SK-N-SH (cell line): ENCODE measurements at regions not wholly inside any gene's neighbourhood (a gene's known extent, or its start where the extent isn't known, plus 50 kb on each side); places are given as distances from the start of the nearest gene placed in this dataset.

Experiments
- CTCF ChIA-PET: fragments of 300-600, 350-600 bp; formaldehyde crosslinking; extraction: SDS; loops from one replicate; lab custom pipeline; 2021; lab: Yijun Ruan, JAX
- POLR2A ChIA-PET: fragments of 350-600 bp; sonication (Branson Sonifier 250); formaldehyde crosslinking; extraction: SDS; loops from one replicate; lab custom pipeline; 2020; ENCODE audit warnings: antibody characterized with exemption, inconsistent platforms; lab: Yijun Ruan, JAX
- DNase-seq: peaks from one replicate; pipeline ENCODE4 v3.0.0; 2012
- H2AFZ ChIP-seq: fragments of 200-600 bp; sonication (generic); 2 replicates; pipeline ENCODE4 v1.8.1; 2016; ENCODE audit warnings: antibody characterized with exemption, mild to moderate bottlenecking, low read depth
- H3F3A ChIP-seq: fragments of 200-600 bp; sonication (generic); replicated peaks from 2 replicates; pipeline ENCODE3; 2016; ENCODE audit warnings: antibody characterized with exemption, mild to moderate bottlenecking; ENCODE audit not compliant: insufficient read depth
- H3K27ac ChIP-seq, 2 experiments: fragments of 200-500 bp in 1 of 2; fragments of 200-600 bp in 1 of 2; sonication (Bioruptor generic) in 1 of 2; sonication (generic), shearing (Covaris generic) in 1 of 2; 2 replicates each; pipeline versions ENCODE4 v1.5.1 to v1.6.1; 2014 to 2016; ENCODE audit warnings: low read depth in 2 of 2, inconsistent platforms in 1 of 2, low read length in 1 of 2, mild to moderate bottlenecking in 1 of 2, mixed read lengths in 1 of 2
- H3K27me3 ChIP-seq: fragments of 200-600 bp; sonication (generic), shearing (Covaris generic); 2 replicates; pipeline ENCODE4 v1.6.1; 2016; ENCODE audit warnings: mixed run types; ENCODE audit not compliant: insufficient read depth
- H3K36me3 ChIP-seq, 2 experiments: fragments of 200-500 bp in 1 of 2; fragments of 200-600 bp in 1 of 2; sonication (Bioruptor generic) in 1 of 2; sonication (generic) in 1 of 2; replicated peaks in 1 of 2; 2 replicates each; pipeline versions ENCODE3 to v1.5.1; 2014 to 2016; ENCODE audit warnings: low read length in 1 of 2, mild to moderate bottlenecking in 1 of 2; ENCODE audit not compliant: insufficient read depth in 2 of 2, control insufficient read depth in 1 of 2
- H3K4me1 ChIP-seq, 2 experiments: fragments of 200-500 bp in 1 of 2; fragments of 200-600 bp in 1 of 2; sonication (Bioruptor generic) in 1 of 2; sonication (generic), shearing (Covaris generic) in 1 of 2; 2 replicates each; pipeline versions ENCODE4 v1.5.1 to v1.6.1; 2014 to 2016; ENCODE audit warnings: low read depth in 1 of 2, low read length in 1 of 2, mixed run types in 1 of 2; ENCODE audit not compliant: insufficient read depth in 2 of 2, control insufficient read depth in 1 of 2
- H3K4me2 ChIP-seq: fragments of 200-600 bp; sonication (generic), shearing (Covaris generic); 2 replicates; pipeline ENCODE4 v1.6.1; 2017; ENCODE audit warnings: mixed run types
- H3K4me3 ChIP-seq, 2 experiments: fragments of 200-500 bp in 1 of 2; fragments of 200-600 bp in 1 of 2; sonication (Bioruptor generic) in 1 of 2; sonication (generic), shearing (Covaris generic) in 1 of 2; 2 replicates each; pipeline versions ENCODE4 v1.5.1 to v1.8.1; 2014 to 2016; ENCODE audit warnings: low read depth in 2 of 2, inconsistent platforms in 1 of 2, low read length in 1 of 2, mild to moderate bottlenecking in 1 of 2, mixed read lengths in 1 of 2, moderate library complexity in 1 of 2
- H3K79me2 ChIP-seq: fragments of 200-600 bp; sonication (generic); 2 replicates; pipeline ENCODE4 v1.8.1; 2017; ENCODE audit warnings: mild to moderate bottlenecking; ENCODE audit not compliant: insufficient read depth
- H3K9ac ChIP-seq: fragments of 200-600 bp; sonication (generic); 2 replicates; pipeline ENCODE4 v1.6.1; 2017; ENCODE audit warnings: mixed run types
- H3K9me2 ChIP-seq: fragments of 200-600 bp; sonication (generic); 2 replicates; pipeline ENCODE4 v1.6.1; 2017; ENCODE audit warnings: mixed run types
- H3K9me3 ChIP-seq: fragments of 200-600 bp; sonication (generic); 2 replicates; pipeline ENCODE4 v1.6.1; 2017; ENCODE audit warnings: mixed run types, mild to moderate bottlenecking, moderate library complexity
- H4K20me1 ChIP-seq: fragments of 200-600 bp; sonication (generic); 2 replicates; pipeline ENCODE4 v1.6.1; 2017; ENCODE audit warnings: mild to moderate bottlenecking, mixed run types; ENCODE audit not compliant: insufficient read depth
- CHD2 ChIP-seq: fragments of 150-350 bp; IDR thresholded peaks from 2 replicates; pipeline ENCODE4 v1.6.1; 2018; ENCODE audit warnings: low read length; ENCODE audit not compliant: partially characterized antibody
- ELF1 ChIP-seq: IDR thresholded peaks from 2 replicates; pipeline ENCODE4 v1.4.0; 2012
- EP300 ChIP-seq, 2 experiments: IDR thresholded peaks; 2 replicates each; pipeline versions ENCODE4 v1.4.0 to v1.6.1; 2012; ENCODE audit warnings: borderline replicate concordance in 1 of 2, low read depth in 1 of 2, low read length in 1 of 2
- EZH2phosphoT487 ChIP-seq: fragments of 200-600 bp; sonication (generic); IDR thresholded peaks from 2 replicates; pipeline ENCODE4 v1.6.1; 2017; ENCODE audit warnings: low read depth, mixed run types, mild to moderate bottlenecking, antibody characterized with exemption, moderate library complexity, borderline replicate concordance
- FOSL2 ChIP-seq: IDR thresholded peaks from 2 replicates; pipeline ENCODE4 v1.4.0; 2012; ENCODE audit warnings: low read depth, mild to moderate bottlenecking, moderate library complexity, borderline replicate concordance
- FOXJ3 ChIP-seq: sonication (generic); formaldehyde crosslinking; IDR thresholded peaks from 2 replicates; pipeline ENCODE4 v1.5.1; 2020; ENCODE audit warnings: mild to moderate bottlenecking, missing genetic modification reagents
- FOXM1 ChIP-seq: IDR thresholded peaks from 2 replicates; pipeline ENCODE4 v1.4.0; 2012; ENCODE audit warnings: low read depth, mild to moderate bottlenecking
- JUND ChIP-seq: IDR thresholded peaks from 2 replicates; pipeline ENCODE4 v1.4.0; 2012
- MAX ChIP-seq: IDR thresholded peaks from 2 replicates; pipeline ENCODE4 v1.4.0; 2012; ENCODE audit warnings: low read depth
- NFIC ChIP-seq: IDR thresholded peaks from 2 replicates; pipeline ENCODE4 v1.4.0; 2012; ENCODE audit warnings: borderline replicate concordance
- NRF1 ChIP-seq: IDR thresholded peaks from 2 replicates; pipeline ENCODE4 v1.6.1; 2012; ENCODE audit warnings: low read depth, mild to moderate bottlenecking, low read length
- RFX5 ChIP-seq: IDR thresholded peaks from 2 replicates; pipeline ENCODE4 v1.6.1; 2012; ENCODE audit warnings: mild to moderate bottlenecking, improper control_type of control experiment, low read length
- SIN3A ChIP-seq: IDR thresholded peaks from 2 replicates; pipeline ENCODE4 v1.6.1; 2012; ENCODE audit warnings: low read depth, mild to moderate bottlenecking, low read length, moderate library complexity, borderline replicate concordance
- SMC3 ChIP-seq: IDR thresholded peaks from 2 replicates; pipeline ENCODE4 v1.6.1; 2012; ENCODE audit warnings: low read depth, low read length, improper control_type of control experiment
- TAF1 ChIP-seq: IDR thresholded peaks from 2 replicates; pipeline ENCODE4 v1.6.1; 2012; ENCODE audit warnings: low read depth, mild to moderate bottlenecking, low read length, moderate library complexity, borderline replicate concordance
- USF2 ChIP-seq: fragments of 150-350 bp; IDR thresholded peaks from 2 replicates; pipeline ENCODE4 v1.6.1; 2017; ENCODE audit warnings: antibody characterized with exemption, low read length, low read depth, borderline replicate concordance
- WGBS: methylation state at CpG from one replicate; pipeline ENCODE4 v1.1.6; 2017; ENCODE audit warnings: low lambda C conversion rate; 5-methylcytosine and 5-hydroxymethylcytosine counted together
- TF ChIP-seq, protein P1 (sequence below): fragments of 200-600 bp; sonication (generic); IDR thresholded peaks from 2 replicates; pipeline ENCODE4 v1.6.1; 2017; ENCODE audit warnings: antibody characterized with exemption, mild to moderate bottlenecking, moderate library complexity

DNA sequence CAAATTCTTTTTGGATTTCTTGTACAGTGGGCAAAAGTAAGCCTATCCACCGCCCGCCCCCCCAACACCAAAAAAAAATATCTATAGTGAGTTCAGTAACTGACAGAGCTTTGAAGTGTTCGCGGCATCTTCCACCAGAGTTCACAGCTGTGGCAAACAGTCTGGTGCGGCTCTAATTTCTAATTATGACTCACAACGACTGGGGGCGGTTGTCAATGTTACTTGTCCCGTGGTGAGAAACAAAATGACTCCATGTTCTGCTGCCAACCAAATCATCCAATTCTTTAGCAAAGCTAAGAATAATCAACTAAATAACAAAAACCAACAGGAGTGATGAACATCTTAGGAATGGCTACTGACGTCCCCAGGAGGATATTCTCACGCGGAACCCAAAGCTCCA, 392.5 kb upstream of the SALL3 start:
- no peak overlapping the region for H2AFZ ChIP-seq

GRCh38 chr18:78587626-78588600, 391.7 kb upstream of the SALL3 start:
- Histone ChIP-seq H3K9me2 (no peaks in the 10 kb centered on the region), H3K4me3 (no peak overlapping the region), H4K20me1 (no peaks in the 10 kb centered on the region), H3F3A (no peaks in the 10 kb centered on the region), H3K27ac (no peak overlapping the region), H2AFZ (no peak overlapping the region), H3K4me2 (no peak overlapping the region), H3K4me1 (no peaks in the 10 kb centered on the region), H3K36me3 (no peaks in the 10 kb centered on the region), H3K9ac (no peak overlapping the region), H3K79me2 (no peaks in the 10 kb centered on the region), H3K27me3 (peaks cover 6% of the 10 kb centered on the region), H3K9me3 (no peaks in the 10 kb centered on the region)
- WGBS = 6% methylated on average over 21 of the region's 24 CpGs
- TF ChIP-seq RFX5 = no peak
- no peak for TF ChIP-seq USF2
- TF ChIP-seq FOSL2 = no peak
- TF ChIP-seq FOXM1 = no peak
- no peak for TF ChIP-seq NRF1
- TF ChIP-seq, protein P1, sequence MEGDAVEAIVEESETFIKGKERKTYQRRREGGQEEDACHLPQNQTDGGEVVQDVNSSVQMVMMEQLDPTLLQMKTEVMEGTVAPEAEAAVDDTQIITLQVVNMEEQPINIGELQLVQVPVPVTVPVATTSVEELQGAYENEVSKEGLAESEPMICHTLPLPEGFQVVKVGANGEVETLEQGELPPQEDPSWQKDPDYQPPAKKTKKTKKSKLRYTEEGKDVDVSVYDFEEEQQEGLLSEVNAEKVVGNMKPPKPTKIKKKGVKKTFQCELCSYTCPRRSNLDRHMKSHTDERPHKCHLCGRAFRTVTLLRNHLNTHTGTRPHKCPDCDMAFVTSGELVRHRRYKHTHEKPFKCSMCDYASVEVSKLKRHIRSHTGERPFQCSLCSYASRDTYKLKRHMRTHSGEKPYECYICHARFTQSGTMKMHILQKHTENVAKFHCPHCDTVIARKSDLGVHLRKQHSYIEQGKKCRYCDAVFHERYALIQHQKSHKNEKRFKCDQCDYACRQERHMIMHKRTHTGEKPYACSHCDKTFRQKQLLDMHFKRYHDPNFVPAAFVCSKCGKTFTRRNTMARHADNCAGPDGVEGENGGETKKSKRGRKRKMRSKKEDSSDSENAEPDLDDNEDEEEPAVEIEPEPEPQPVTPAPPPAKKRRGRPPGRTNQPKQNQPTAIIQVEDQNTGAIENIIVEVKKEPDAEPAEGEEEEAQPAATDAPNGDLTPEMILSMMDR = no peak
- TF ChIP-seq NFIC = no peak
- no peak for TF ChIP-seq TAF1
- no peak for TF ChIP-seq SIN3A
- TF ChIP-seq FOXJ3 = no peak
- no peak for TF ChIP-seq SMC3
- no peak for TF ChIP-seq EZH2phosphoT487
- no peak for TF ChIP-seq CHD2
- TF ChIP-seq JUND = no peak
- TF ChIP-seq ELF1 = no peak
- ChIA-PET POLR2A (no interaction called here), CTCF (no interaction called here)
- DNase-seq = no peak

More for the DNA sequence above, 392.5 kb upstream of the SALL3 start:
- Histone ChIP-seq H3K36me3 (no peaks in the 10 kb centered on the region), H3K4me1 (no peaks in the 10 kb centered on the region), H3K27ac (no peak overlapping the region), H4K20me1 (no peaks in the 10 kb centered on the region), H3K79me2 (no peaks in the 10 kb centered on the region), H3F3A (no peaks in the 10 kb centered on the region), H3K9me3 (no peaks in the 10 kb centered on the region), H3K4me3 (no peak overlapping the region), H3K9ac (no peak overlapping the region), H3K9me2 (no peaks in the 10 kb centered on the region), H3K4me2 (no peak overlapping the region), H3K27me3 (peaks cover 6% of the 10 kb centered on the region)
- CTCF ChIA-PET = no interaction called here
- TF ChIP-seq EP300 (IDR thresholded peaks at IDR 0.05; ENCODE audit: borderline replicate concordance in 1 of 2, low read depth in 1 of 2, low read length in 1 of 2) = no peak
- no peak for TF ChIP-seq MAX
- TF ChIP-seq SMC3 = no peak
- TF ChIP-seq SIN3A = no peak
- DNase-seq = no peak
- 16% methylated on average over 11 of the region's 11 CpGs for WGBS
- POLR2A ChIA-PET = no interaction called here
